ENCODE measurements at regions not wholly inside any gene's neighbourhood (a gene's known extent, or its start where the extent isn't known, plus 50 kb on each side); places are given as distances from the start of the nearest gene placed in this dataset.
"Not testable (repeated sequence)": the region's sequence is repeated elsewhere in the genome, so short reads cannot be mapped to it uniquely, and the experiment has no call there.

- DNase-seq: no peak
These were observed 119.8 kb downstream of the TPR start for GRCh38 chr1:186255266-186255665.

GRCh38 chr1:186250529-186250928, 124.5 kb downstream of the TPR start:
- no peak for DNase-seq

- not testable (repeated sequence) for DNase-seq
These were observed 126.4 kb downstream of the TPR start for GRCh38 chr1:186248608-186249007.

- DNase-seq: peak in 1 of 2 donors; percentile 8
These were observed 130.2 kb downstream of the TPR start for GRCh38 chr1:186244825-186245224.

All from stimulated activated CD4-positive, alpha-beta T cell treated with anti-CD3 and anti-CD28 coated beads, Interleukin-2, amount 100 ng/mL, for 24 hours (primary cell).